CD4-positive, alpha-beta T cell (primary cell): ENCODE measurements at regions not wholly inside any gene's neighbourhood (a gene's known extent, or its start where the extent isn't known, plus 50 kb on each side); places are given as distances from the start of the nearest gene placed in this dataset.

Experiments
- ATAC-seq: fragments of 200-7000 bp; cut with Tn5 transposase; one replicate; pipeline ENCODE4 v1.10.0; 2022; ENCODE audit warnings: mild to moderate bottlenecking; ENCODE audit not compliant: poor library complexity
- CTCF ChIA-PET: fragments of 350-600 bp; sonication (Branson Sonifier 250); formaldehyde crosslinking; loops from one replicate; lab custom pipeline; 2021; ENCODE audit warnings: antibody characterized with exemption, inconsistent platforms; lab: Charles Lee
- POLR2A ChIA-PET: fragments of 350-600 bp; sonication (Branson Sonifier 250); formaldehyde crosslinking; loops from one replicate; lab custom pipeline; 2021; ENCODE audit warnings: antibody characterized with exemption, inconsistent platforms; lab: Charles Lee
- DNase-seq, 14 experiments: peaks; one replicate each; pipeline ENCODE4 v3.0.0-alpha.2; 2013 to 2020; ENCODE audit warnings: mixed read lengths in 2 of 14
- H3K27ac ChIP-seq, 2 donors: one replicate each; pipeline versions ENCODE4 v1.5.1 to v1.7.0; 2013; ENCODE audit warnings: low read length in 2 of 2, low read depth in 1 of 2, mild to moderate bottlenecking in 1 of 2
- H3K27me3 ChIP-seq, 2 experiments: 1 replicate in 1 of 2; 2 replicates in 1 of 2; pipeline versions ENCODE4 v1.6.1 to v1.7.0; 2013; ENCODE audit warnings: low read length in 2 of 2, control low read depth in 1 of 2, mild to moderate bottlenecking in 1 of 2, moderate library complexity in 1 of 2; ENCODE audit not compliant: insufficient read depth in 2 of 2, control insufficient read depth in 1 of 2
- H3K36me3 ChIP-seq: one replicate; pipeline ENCODE4 v1.6.1; 2013; ENCODE audit warnings: low read length, control low read depth; ENCODE audit not compliant: insufficient read depth
- H3K4me1 ChIP-seq: one replicate; pipeline ENCODE4 v1.6.1; 2013; ENCODE audit warnings: low read length, control low read depth; ENCODE audit not compliant: insufficient read depth
- H3K4me3 ChIP-seq: one replicate; pipeline ENCODE4 v1.5.1; 2013; ENCODE audit warnings: mild to moderate bottlenecking, low read length, moderate library complexity
- H3K9me3 ChIP-seq, 2 experiments: 1 replicate in 1 of 2; 2 replicates in 1 of 2; pipeline versions ENCODE4 v1.6.1 to v1.7.0; 2013; ENCODE audit warnings: low read length in 2 of 2, mild to moderate bottlenecking in 2 of 2, control low read depth in 1 of 2, moderate library complexity in 1 of 2; ENCODE audit not compliant: control insufficient read depth in 1 of 2, insufficient read depth in 1 of 2
- H3K27ac Mint-ChIP-seq: one replicate; pipeline ENCODE4 v1.8.0; 2020; ENCODE audit warnings: mixed read lengths
- H3K27me3 Mint-ChIP-seq: one replicate; pipeline ENCODE4 v1.8.0; 2021; ENCODE audit warnings: mixed read lengths
- H3K36me3 Mint-ChIP-seq: one replicate; pipeline ENCODE4 v1.8.0; 2021; ENCODE audit warnings: low read depth, mixed read lengths
- H3K4me1 Mint-ChIP-seq: one replicate; pipeline ENCODE4 v1.8.0; 2021; ENCODE audit warnings: low read depth, mixed read lengths
- H3K4me3 Mint-ChIP-seq: one replicate; pipeline ENCODE4 v1.8.0; 2020; ENCODE audit warnings: mild to moderate bottlenecking, mixed read lengths
- H3K9me3 Mint-ChIP-seq: one replicate; pipeline ENCODE4 v1.8.0; 2020; ENCODE audit warnings: mixed read lengths
- CTCF ChIP-seq: fragments of 200-600 bp; IDR thresholded peaks from one replicate; pipeline ENCODE4 v1.8.0; 2022; ENCODE audit warnings: antibody characterized with exemption, mild to moderate bottlenecking
- intact Hi-C, 2 experiments: fragments of 100-400 bp; cut with DNase I in 1 of 2; cut with micrococcal nuclease in 1 of 2; formaldehyde crosslinking; loops; one replicate each; pipeline versions ENCODE4 v1.15.1 to v1.9.0; 2023 to 2025; cut with DNase I, micrococcal nuclease

- Mint-ChIP-seq H3K27me3 (no peaks in the 10 kb centered on the region), H3K9me3 (peaks cover 6% of the 10 kb centered on the region), H3K4me1 (no peaks in the 10 kb centered on the region), H3K36me3 (no peaks in the 10 kb centered on the region), H3K4me3 (no peak overlapping the region), H3K27ac (no peak overlapping the region)
- Histone ChIP-seq H3K36me3 (no peaks in the 10 kb centered on the region), H3K27me3 (no peaks in the 10 kb centered on the region), H3K9me3 (no peaks in the 10 kb centered on the region), H3K4me3 (no peak overlapping the region), H3K27ac (no peak overlapping the region), H3K4me1 (no peaks in the 10 kb centered on the region)
- POLR2A ChIA-PET, result no interaction called here
- no peak for TF ChIP-seq CTCF
- intact Hi-C loops, result no loop called here
- no peak for ATAC-seq
- CTCF ChIA-PET, result no interaction called here
- no peak for DNase-seq
Observed at GRCh38 chr5:165477546-165477945, 1972.1 kb downstream of the MAT2B start.

- DNase-seq (no peak), ATAC-seq (no peak)
- POLR2A ChIA-PET, result no interaction called here
- no peak overlapping the region for H3K4me3 ChIP-seq
- intact Hi-C loops, result no loop called here
- no peaks in the 10 kb centered on the region for H3K36me3 Mint-ChIP-seq
- H3K4me3 Mint-ChIP-seq, result no peak overlapping the region
- H3K9me3 ChIP-seq, result peaks cover 5 to 8% of the 10 kb centered on the region in 2 experiments
- H3K27me3 Mint-ChIP-seq, result no peaks in the 10 kb centered on the region
- H3K27ac ChIP-seq, result no peak overlapping the region
- no peak for TF ChIP-seq CTCF
- peaks cover 3% of the 10 kb centered on the region for H3K9me3 Mint-ChIP-seq
- no peaks in the 10 kb centered on the region for H3K4me1 ChIP-seq
- CTCF ChIA-PET, result no interaction called here
- no peak overlapping the region for H3K27ac Mint-ChIP-seq
- no peaks in the 10 kb centered on the region for H3K27me3 ChIP-seq
- no peaks in the 10 kb centered on the region for H3K4me1 Mint-ChIP-seq
- H3K36me3 ChIP-seq, result no peaks in the 10 kb centered on the region
Observed at GRCh38 chr5:165495829-165496380, 1990.5 kb downstream of the MAT2B start.

- CTCF ChIA-PET, result no interaction called here
- DNase-seq, result no peak
- no peak overlapping the region for H3K4me3 Mint-ChIP-seq
- ATAC-seq, result no peak
- no peaks in the 10 kb centered on the region for H3K36me3 ChIP-seq
- no peak overlapping the region for H3K27ac ChIP-seq
- H3K36me3 Mint-ChIP-seq, result no peaks in the 10 kb centered on the region
- intact Hi-C loops, result no loop called here
- no peaks in the 10 kb centered on the region for H3K27me3 ChIP-seq
- no peak overlapping the region for H3K27ac Mint-ChIP-seq
- POLR2A ChIA-PET, result no interaction called here
- H3K4me1 Mint-ChIP-seq, result no peaks in the 10 kb centered on the region
- no peaks in the 10 kb centered on the region for H3K27me3 Mint-ChIP-seq
- no peak for TF ChIP-seq CTCF
- peaks cover 3 to 5% of the 10 kb centered on the region in 2 experiments for H3K9me3 ChIP-seq
- H3K9me3 Mint-ChIP-seq, result peaks cover 3% of the 10 kb centered on the region
- no peaks in the 10 kb centered on the region for H3K4me1 ChIP-seq
- no peak overlapping the region for H3K4me3 ChIP-seq
Observed at GRCh38 chr5:165497707-165498106, 1992.3 kb downstream of the MAT2B start.
